NCI-H2227 (cell line): ENCODE measurements at regions not wholly inside any gene's neighbourhood (a gene's known extent, or its start where the extent isn't known, plus 50 kb on each side); places are given as distances from the start of the nearest gene placed in this dataset.
"Not testable (repeated sequence)": the region's sequence is repeated elsewhere in the genome, so short reads cannot be mapped to it uniquely, and the experiment has no call there.

Experiments used
- DNase-seq: peaks from one replicate; lab custom pipeline; 2025; ENCODE audit not compliant: unreplicated experiment; lab: John Stamatoyannopoulos, UW

DNA sequence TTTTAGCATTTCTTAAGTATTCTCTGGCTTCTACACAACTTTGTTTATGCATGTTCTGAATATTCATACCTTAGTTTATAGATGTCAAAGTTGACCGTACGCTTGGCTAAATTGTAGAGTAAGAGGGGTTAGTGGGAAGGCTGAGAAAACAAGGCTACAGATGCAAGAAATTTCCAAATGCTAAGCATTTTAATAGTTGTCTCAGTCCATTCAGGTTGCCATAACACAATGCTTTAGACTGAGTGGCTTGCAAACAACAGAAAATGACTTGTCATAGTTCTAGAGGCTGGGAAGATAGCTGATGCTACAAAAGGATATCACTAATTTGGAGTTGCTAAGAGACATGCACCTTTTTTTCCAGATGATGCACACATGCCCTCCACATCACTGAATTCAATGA is 53.0 kb upstream of the C1QTNF3 start:
- not testable (repeated sequence) for DNase-seq

GRCh38 chr5:34099891-34100290 is 56.9 kb upstream of the C1QTNF3 start:
- not testable (repeated sequence) for DNase-seq

- not testable (repeated sequence) for DNase-seq
Measured at GRCh38 chr5:34101567-34101966, 58.6 kb upstream of the C1QTNF3 start.

DNA sequence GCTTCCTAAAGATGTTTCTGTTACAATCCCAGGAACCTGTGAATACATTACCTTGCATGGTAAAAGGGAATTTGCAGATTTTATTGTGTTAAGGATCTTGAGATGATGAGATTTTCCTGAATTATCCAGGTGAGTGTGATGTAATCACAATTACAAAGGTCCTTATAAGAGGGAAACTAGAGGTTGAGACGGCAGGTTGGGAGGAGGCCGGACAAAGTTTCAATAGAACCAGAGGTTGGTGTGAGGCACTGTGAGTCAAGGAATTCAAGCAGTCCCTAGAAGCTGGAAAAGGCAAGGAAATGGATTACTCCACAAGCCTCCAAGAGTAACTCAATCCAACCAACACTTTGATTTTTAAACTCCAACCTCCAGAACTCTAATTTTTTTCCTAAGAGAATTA is 65.9 kb upstream of the C1QTNF3 start:
- not testable (repeated sequence) for DNase-seq

DNA sequence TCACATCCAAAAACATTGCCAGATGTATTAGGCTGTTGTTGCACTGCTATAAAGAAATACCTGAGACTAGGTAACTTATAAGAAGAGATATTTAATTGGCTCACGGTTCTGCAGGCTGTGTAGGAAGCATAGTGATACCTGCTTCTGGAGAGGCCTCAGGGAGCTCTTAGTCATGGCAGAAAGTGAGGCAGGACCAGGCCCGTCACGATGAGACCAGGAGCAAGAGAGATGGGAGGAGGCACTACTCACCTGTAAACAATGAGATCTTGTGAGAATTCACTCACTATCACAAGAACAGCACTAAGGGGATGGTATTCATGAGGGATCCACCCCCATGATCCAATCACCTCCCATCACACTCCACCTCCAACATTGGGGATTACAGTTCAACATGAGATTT is 81.3 kb upstream of the C1QTNF3 start:
- DNase-seq = not testable (repeated sequence)

DNA sequence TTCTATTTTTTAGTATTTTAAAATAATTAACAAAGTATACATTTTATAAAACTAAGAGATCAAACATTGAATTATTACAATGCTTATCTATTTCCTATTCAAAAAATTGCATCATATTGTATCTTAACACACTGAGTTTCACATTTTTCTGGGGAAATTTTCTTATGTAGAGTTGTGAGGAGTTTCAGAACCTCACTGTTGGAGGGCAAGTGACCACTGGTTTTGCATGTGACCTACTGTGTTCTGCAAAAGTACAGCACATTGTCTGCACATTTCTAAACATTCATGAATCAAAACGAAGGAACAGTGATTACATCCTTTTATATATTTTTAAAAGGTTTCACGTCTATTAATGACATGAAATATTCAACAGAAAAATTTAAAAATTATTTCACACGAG is 82.3 kb upstream of the C1QTNF3 start:
- DNase-seq = not testable (repeated sequence)

GRCh38 chr5:34126741-34127140 is 83.7 kb upstream of the C1QTNF3 start:
- DNase-seq = not testable (repeated sequence)

DNA sequence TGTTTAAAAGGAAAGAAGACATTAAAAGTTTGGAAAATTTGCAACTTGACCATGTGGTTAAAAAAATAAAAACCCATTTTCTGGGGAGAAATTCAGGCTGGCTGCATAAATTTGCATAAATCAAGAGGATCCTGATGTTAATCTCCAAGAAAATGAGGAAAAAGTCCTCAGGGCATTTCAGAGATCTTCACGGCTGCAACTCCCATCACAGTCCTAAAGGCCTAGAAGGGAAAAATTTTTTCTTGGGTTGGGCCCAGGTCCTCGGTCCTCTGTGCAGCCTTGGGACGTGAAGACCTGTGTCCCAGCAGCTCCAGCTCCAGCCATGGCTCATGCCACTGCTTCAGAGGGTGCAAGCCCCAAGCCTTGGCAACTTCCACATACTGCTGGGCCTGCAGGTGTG is 84.8 kb upstream of the C1QTNF3 start:
- DNase-seq = not testable (repeated sequence)

- DNase-seq = not testable (repeated sequence)
Measured at GRCh38 chr5:34128890-34129289, 85.9 kb upstream of the C1QTNF3 start.

DNA sequence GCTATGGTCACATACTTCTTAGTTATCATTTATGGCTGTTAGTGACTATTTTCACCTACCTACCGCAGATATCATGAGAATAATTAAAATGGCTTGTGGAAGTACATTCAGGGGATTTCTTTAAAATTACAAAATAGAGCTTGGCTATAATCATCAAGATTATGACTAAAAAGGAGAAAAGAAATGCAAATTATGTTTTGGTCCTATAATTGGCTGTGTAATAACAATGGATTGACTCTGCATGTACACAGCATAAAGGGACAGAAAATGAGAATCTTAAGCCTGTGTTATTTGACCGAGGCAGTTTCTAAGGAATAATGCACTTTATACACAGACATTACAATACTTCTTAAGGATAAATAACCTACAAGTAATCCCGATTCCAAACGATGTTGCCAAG is 112.0 kb upstream of the C1QTNF3 start:
- not testable (repeated sequence) for DNase-seq

- not testable (repeated sequence) for DNase-seq
Measured at GRCh38 chr5:34156703-34157414, 113.8 kb upstream of the C1QTNF3 start.

DNA sequence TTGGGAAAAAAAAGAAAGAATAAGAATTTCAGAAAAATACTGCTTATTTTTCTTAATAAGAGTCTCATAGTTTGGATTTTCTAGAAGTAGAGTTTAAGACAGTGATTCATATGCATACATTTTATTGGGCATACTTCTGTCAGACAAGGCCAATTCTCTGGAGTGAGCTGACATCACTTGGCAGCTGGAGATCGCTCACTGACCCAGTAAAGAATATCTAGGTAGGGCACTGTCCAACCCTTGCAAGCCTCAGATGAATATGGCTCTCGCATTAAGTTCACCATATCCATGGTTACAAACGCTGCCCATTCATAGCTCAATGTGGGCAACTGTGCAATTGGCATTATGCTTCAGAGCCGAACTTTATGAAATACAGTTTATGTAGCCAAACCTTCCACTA is 117.9 kb upstream of the C1QTNF3 start:
- DNase-seq = not testable (repeated sequence)

DNA sequence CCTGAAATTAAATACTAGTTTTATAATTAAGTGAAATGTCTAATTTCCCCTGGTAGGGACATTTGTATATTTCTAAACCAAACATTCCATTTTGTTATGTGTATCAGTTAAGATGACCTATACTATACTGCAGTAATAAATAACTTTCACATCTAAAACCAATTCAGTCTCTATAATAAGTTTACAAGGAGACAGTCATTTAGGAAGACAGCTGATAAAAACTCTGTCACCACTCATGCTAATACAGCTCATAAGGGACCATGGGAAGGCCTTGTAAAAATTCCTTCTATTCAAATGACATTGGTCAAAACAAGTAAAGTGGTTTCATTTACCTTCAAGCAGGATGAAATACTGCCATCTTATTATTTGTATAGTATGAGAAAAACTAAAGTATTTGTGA is 128.4 kb upstream of the C1QTNF3 start:
- not testable (repeated sequence) for DNase-seq

DNA sequence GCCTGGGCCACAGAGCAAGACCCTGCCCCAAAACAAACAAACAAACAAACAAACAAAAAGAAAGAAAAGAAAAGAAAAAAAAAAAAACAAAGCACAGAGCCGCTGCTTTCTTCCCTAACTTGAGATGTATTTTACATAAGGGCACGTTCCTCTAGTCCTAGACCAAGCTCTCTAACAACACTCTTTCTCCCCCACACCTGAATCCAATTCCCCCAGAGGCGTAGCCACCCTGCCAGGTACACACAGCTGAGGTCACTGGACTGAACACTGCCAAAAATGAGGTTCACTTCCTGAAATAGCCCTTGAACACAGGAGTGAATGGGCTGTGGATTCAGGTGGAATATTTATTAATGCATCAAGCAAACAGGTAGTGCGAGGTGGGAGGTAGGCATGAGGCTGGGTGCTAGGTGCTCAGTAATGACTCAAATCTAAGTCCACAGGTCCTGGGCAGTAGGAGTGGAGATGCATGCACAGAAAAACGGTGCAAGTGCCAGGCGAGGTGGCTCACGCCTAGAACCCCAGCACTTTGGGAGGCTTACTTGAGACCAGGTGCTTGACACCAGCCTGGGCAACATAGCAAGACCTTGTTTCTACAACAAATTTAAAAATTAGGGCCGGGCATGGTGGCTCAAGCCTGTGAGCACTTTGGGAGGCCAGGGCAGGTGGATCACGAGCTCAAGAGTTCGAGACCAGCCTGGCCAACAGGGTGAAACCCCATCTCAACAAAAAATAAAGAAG is 136.6 kb upstream of the C1QTNF3 start:
- not testable (repeated sequence) for DNase-seq

DNA sequence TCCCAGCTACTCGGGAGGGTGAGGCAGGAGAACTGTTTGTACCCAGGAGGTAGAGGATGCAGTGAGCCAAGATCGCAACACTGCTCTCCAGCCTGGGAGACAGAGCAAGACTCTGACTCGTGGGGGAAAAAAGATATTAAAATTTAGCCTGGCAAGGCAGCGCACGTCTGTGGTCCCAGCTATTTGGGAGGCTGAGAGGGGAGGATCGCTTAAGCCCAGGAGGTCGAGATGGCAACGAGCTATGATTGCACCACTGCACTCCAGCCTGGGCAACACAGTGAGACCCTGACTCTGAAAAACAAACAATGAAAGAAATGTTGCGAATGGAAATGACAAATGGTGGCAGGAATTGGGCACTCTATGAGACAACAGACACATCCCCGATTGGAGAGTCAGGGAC is 137.2 kb upstream of the C1QTNF3 start:
- not testable (repeated sequence) for DNase-seq

- DNase-seq = not testable (repeated sequence)
Measured at GRCh38 chr5:34180940-34181614, 138.1 kb upstream of the C1QTNF3 start.

GRCh38 chr5:34185005-34185404 is 142.0 kb upstream of the C1QTNF3 start:
- DNase-seq = not testable (repeated sequence)

GRCh38 chr5:34185572-34185971 is 142.6 kb upstream of the C1QTNF3 start:
- not testable (repeated sequence) for DNase-seq

GRCh38 chr5:34186108-34186507 is 143.1 kb upstream of the C1QTNF3 start:
- DNase-seq = not testable (repeated sequence)

DNA sequence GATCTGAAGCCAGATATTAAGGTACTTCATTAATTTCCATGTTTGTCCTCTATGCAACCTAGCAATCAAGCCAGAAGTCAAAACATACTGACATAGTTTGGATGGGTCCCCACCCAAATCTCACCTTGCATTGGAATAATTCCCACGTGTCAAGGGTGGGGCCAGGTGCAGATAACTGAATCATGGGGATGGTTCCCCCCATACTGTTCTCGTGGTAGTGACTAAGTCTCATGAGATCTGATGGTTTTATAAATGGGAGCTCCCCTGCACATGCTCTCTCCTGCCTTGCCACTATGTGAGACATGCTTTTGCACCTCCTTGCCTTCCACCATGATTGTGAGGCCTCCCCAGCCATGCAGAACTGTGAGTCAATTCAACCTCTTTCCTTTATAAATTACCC is 143.9 kb upstream of the C1QTNF3 start:
- DNase-seq = not testable (repeated sequence)

DNA sequence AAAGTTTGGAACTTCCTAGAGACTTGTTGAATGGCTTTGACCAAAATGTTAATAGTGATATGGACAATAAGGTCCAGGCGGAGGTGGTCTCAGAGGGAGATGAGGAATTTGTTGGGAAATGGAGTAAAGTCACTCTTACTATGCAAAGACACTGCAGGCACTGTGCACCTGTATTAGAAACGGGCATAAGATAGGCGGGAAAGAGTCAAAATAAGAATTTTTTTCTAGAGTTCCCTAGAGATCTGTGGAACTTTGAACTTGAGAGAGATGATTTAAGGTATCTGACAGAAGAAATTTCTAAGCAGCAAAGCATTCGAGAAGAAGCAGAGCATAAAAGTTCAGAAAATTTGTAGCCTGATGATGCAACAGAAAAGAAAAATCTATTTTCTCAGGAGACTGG is 144.4 kb upstream of the C1QTNF3 start:
- DNase-seq = not testable (repeated sequence)
